GM12874 (cell line): ENCODE measurements at regions not wholly inside any gene's neighbourhood (a gene's known extent, or its start where the extent isn't known, plus 50 kb on each side); places are given as distances from the start of the nearest gene placed in this dataset.

Experiments used
- TF ChIP-seq, protein P1 (sequence below): IDR thresholded peaks from 2 replicates; pipeline ENCODE4 v1.5.1; 2011; ENCODE audit warnings: low read depth, mild to moderate bottlenecking, control low read depth, low read length, moderate library complexity; ENCODE audit not compliant: insufficient read depth

DNA sequence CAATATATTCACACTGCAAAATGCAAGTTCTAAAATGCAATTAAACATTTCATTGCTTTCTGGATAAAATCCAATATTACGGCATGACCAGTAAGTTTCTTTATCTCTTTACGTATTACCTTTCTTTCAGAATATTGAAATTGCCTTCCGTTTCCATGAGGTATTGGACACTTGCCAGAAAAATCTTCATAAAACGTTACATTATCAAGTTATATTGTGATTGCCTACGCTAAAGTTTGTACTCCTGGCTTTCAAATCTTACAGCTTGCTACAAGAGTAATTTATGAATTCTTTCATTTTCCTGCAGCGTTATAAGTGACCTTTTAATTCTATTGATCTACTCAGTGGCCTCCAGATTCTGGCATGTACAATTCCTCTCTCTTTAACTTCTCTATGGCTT is 1349.3 kb downstream of the OTOL1 start:
- TF ChIP-seq, protein P1, sequence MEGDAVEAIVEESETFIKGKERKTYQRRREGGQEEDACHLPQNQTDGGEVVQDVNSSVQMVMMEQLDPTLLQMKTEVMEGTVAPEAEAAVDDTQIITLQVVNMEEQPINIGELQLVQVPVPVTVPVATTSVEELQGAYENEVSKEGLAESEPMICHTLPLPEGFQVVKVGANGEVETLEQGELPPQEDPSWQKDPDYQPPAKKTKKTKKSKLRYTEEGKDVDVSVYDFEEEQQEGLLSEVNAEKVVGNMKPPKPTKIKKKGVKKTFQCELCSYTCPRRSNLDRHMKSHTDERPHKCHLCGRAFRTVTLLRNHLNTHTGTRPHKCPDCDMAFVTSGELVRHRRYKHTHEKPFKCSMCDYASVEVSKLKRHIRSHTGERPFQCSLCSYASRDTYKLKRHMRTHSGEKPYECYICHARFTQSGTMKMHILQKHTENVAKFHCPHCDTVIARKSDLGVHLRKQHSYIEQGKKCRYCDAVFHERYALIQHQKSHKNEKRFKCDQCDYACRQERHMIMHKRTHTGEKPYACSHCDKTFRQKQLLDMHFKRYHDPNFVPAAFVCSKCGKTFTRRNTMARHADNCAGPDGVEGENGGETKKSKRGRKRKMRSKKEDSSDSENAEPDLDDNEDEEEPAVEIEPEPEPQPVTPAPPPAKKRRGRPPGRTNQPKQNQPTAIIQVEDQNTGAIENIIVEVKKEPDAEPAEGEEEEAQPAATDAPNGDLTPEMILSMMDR = no peak

DNA sequence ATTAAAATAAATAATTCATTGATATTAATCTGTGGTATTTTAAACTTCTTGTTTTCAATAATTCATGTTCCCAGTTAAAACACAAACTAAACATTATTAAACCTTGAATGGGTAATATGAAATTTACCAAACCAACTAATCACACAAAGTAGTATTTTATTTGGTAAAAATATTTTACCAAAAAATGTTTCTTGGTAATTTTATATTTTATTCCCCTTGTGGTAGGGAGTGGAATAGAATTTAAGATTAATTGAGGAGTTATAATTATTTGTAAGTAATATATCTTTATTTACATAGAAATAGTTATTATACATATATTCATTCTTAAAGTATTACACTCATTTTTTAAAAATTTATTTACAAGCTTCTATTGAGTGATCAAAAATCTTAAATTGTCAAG is 1350.9 kb downstream of the OTOL1 start:
- TF ChIP-seq, protein P1 = no peak

DNA sequence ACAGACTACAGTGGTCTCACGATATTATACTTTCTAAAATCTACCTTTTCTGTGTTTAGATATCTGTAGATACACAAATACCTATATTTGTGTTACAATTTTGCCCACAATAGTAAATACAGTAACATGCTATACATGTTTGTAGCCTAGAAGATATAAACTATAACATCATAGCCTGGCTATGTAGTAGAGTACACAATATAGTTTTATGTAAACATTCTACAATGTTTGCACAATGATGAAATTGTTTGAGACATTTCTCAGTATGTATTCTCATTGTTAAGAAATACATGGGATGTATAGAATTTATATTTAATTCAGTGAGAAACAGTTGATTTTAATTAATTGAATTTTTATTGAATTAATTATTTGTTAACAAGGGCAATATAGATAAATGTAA is 1367.0 kb downstream of the OTOL1 start:
- TF ChIP-seq, protein P1 = no peak

DNA sequence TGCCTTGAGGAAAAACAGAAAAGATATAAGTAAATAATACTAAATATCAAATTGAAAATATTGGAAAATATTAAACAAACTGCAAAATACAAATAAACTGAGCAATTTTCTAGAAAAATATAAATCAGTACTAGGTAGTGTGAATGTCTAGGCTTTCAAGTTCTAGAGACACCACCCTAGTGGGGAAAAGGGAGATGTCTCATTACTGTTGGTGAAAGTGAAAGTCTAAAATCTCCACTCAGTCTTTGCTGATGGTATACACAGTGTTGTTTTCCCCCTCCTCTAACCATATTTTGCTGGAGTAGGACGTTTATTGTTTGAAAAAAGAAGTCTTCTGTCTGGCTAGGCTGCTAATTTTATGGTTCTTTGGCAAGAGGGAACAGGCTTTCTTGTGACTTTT is 1368.9 kb downstream of the OTOL1 start:
- TF ChIP-seq, protein P1 = no peak

DNA sequence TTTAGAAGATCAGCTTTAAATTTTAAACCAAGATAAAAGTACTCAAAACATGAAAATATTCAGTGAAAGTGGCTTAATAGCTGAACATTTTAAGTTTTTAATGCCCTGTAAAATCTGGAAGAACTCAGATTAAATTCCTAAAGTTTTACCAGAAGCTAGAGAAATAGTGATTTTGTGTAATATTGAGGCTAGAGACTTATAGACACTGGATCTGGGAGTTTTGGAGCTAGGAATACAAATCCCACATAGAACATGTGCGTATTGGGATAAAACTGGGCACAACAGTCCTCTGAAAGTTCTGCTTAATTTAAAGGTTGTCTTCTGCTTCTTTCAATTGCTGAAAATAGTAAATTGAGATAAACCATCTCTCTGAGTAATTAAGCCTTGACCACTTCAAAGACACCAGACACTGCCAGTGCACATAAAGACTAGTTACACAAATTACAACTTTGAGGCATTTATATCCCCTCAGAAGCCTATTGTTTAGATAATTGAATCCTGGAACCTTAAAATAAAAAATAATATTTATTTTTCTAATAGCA is 1382.5 kb downstream of the OTOL1 start:
- TF ChIP-seq, protein P1 = no peak

DNA sequence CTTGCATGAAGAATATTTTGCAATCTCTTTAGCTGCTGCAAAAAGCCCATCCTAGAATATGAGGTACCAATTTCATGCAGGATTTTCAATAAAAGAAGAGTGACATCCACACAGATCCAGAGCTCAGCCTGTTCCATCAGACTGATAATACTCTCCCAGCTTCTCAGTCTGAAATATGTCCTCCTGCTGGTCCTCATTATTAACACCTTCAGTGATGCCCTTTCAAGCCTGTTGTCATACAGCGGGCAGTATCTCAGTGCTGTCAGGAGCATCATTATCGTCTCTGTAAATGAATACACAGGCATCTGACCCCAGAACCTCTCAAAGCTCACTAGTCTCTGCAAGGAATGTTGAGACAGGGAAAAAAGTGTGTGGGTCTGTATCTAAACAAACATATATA is 1387.8 kb downstream of the OTOL1 start:
- TF ChIP-seq, protein P1 = no peak

DNA sequence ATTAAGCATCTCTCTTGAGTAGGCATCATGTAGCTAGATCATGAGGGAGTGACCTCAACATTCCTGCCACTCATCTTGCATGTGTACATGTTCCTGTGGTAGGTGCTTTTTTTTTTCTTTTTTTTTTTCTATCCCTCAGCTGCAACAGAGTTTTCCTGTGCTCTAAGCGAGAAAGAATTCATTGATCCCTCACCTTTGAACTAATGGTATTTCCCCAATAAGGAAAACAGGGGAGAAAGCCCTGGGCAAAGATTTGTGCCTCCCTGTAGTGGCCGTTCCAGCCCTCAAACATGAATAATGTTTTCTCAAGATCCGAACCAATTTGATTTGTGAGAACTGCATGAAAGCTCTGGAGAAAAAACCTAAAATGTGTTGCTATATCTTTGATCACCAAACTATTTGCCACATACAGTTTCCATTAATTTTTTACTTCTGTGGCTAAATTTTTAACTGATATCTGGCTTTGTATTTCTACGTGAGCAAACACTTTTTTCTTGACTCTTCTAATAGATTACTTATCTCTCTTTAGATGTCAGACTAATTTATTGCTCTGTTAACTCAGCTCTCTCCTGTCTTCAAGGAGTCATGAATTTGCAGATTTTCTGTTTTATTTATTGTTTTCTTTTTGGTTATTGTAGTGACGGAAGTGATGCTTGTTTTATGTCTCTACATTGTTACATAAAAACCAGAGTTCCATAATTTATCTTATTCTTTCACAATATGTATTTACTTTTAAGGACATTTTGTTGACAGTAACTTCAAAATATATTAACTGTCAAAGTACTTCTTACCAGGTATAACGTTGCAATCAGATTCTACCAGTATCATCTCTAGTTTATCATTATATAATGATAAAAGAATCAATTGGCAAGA is 1396.5 kb downstream of the OTOL1 start:
- TF ChIP-seq, protein P1 = no peak
